Heart right ventricle (tissue), 16 donors: ENCODE measurements at regions not wholly inside any gene's neighbourhood (a gene's known extent, or its start where the extent isn't known, plus 50 kb on each side); places are given as distances from the start of the nearest gene placed in this dataset.
A peak's percentile ranks its signal among the peaks of the same experiment; 100 is the strongest.
"Not testable (repeated sequence)": the region's sequence is repeated elsewhere in the genome, so short reads cannot be mapped to it uniquely, and the experiment has no call there.

Source experiments
- ATAC-seq, 8 donors: fragments of 200-7000 bp; cut with Tn5 transposase; one replicate each; pipeline ENCODE4 v1.9.1; 2020; ENCODE audit warnings: mild to moderate bottlenecking in 8 of 8, moderate library complexity in 8 of 8, moderate number of reproducible peaks in 1 of 8
- DNase-seq, 2 donors: peaks; one replicate each; pipeline ENCODE4 v3.0.0-alpha.2; 2020
- H3K27ac ChIP-seq, 10 donors: fragments of 200-600 bp; sonication (generic) in 2 of 10; one replicate each; pipeline versions ENCODE4 v1.5.0 to v1.8.0; 2020 to 2022; ENCODE audit warnings: mild to moderate bottlenecking in 3 of 10
- H3K27me3 ChIP-seq, 7 donors: fragments of 200-600 bp; one replicate each; pipeline ENCODE4 v1.8.0; 2021 to 2022; ENCODE audit warnings: mild to moderate bottlenecking in 2 of 7
- H3K36me3 ChIP-seq, 9 donors: fragments of 200-600 bp; sonication (generic) in 1 of 9; one replicate each; pipeline versions ENCODE4 v1.5.0 to v1.8.0; 2020 to 2022; ENCODE audit warnings: mild to moderate bottlenecking in 2 of 9
- H3K4me1 ChIP-seq, 9 donors: fragments of 200-600 bp; sonication (generic) in 1 of 9; one replicate each; pipeline versions ENCODE4 v1.5.0 to v1.8.0; 2020 to 2022; ENCODE audit warnings: mild to moderate bottlenecking in 4 of 9
- H3K4me3 ChIP-seq, 10 donors: fragments of 200-600 bp; sonication (generic) in 2 of 10; one replicate each; pipeline versions ENCODE4 v1.5.0 to v1.8.0; 2020 to 2022; ENCODE audit warnings: mild to moderate bottlenecking in 7 of 10, moderate library complexity in 2 of 10
- H3K9me3 ChIP-seq, 11 donors: fragments of 200-600 bp in 10 of 11; sonication (generic) in 2 of 11; one replicate each; pipeline versions ENCODE4 v1.5.0 to v1.8.0; 2013 to 2022; ENCODE audit warnings: mild to moderate bottlenecking in 2 of 11, control low read depth in 1 of 11, moderate library complexity in 1 of 11
- WGBS, 2 donors: extraction: QIAGEN DNeasy Blood & Tissue Kit; methylation state at CpG; one replicate each; pipeline ENCODE4 v1.1.7; 2013; ENCODE audit warnings: inconsistent platforms in 1 of 2; 5-methylcytosine and 5-hydroxymethylcytosine counted together
- intact Hi-C, 10 donors: fragments of 100-400 bp; cut with DNase I; formaldehyde crosslinking; loops; one replicate each; pipeline versions ENCODE4 v1.11.1 to v1.14.2; 2022
- TF ChIP-seq, protein P1 (sequence below), 9 donors: fragments of 200-600 bp; sonication (generic) in 2 of 9; IDR thresholded peaks; one replicate each; pipeline versions ENCODE4 v1.5.0 to v1.8.0; 2021 to 2022; ENCODE audit warnings: antibody characterized with exemption in 9 of 9, mild to moderate bottlenecking in 5 of 9, moderate library complexity in 1 of 9
- donor health status: Arrhythmogenic right ventricular cardiomyopathy.
- donor health status: ischemic (EF 13 %, LVEDD 7.1; RV severe dilation, severe dysfunction).
- donor health status: healthy with polysubstance abuse.
- donor health status: DM: no; HTN: yes; CAD: no.
- donor health status: DM: no; HTN: no; CAD: no.
- donor health status: ischemic (EF 25% LVEDD 6.9; RV normal size, moderate dysfunction).
- donor health status: ischemic (EF 25% LVEDD 5.7; RV mildly dilated, moderate dysfunction).
- donor health status: healthy.
- donor health status: DM: yes; HTN: yes; CAD: no.
- donor health status: Ischemic cardiomyopathy.
- donor health status: ischemic (EF 35%, LVEDD 5.7; RV mildly dilated, moderate dysfunction).
- donor health status: nonischemic (EF 11% LVEDD 7.7; RV severe dilation, severe dysfunction).
- donor health status: DM: yes; HTN: yes; CAD: no.
- donor health status: PGD.
- donor health status: ischemic (EF 29% LVEDD 5.4; RV normal size, mild dysfunction).
- donor health status: nonischemic (EF 23%, LVEDD 6.1; RV moderate dilation, normal function).

DNA sequence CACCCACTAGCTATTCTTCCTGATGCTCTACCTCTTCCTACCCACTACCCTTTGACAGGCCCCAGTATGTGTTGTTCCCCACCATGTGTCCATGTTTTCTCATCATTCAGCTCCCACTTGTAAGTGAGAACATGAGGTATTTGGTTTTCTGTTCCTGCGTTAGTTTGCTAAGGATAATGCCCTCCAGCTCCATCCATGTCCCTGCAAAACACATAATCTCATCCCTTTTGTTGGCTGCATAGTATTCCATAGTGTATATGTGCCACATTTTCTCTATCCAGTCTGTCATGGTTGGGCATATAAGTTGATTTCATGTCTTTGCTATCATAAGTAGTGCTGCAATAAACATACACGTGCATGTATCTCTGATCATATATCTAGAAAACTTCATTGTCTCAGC lies 218.3 kb upstream of the STXBP5 start:
- Histone ChIP-seq H3K27me3 (no peaks in the 10 kb centered on the region), H3K27ac (no peak overlapping the region), H3K4me1 (peaks cover 0 to 3% (median 0%) of the 10 kb centered on the region in 9 donors), H3K4me3 (no peak overlapping the region), H3K9me3 (peaks cover 0 to 17% (median 0%) of the 10 kb centered on the region in 11 donors), H3K36me3 (no peaks in the 10 kb centered on the region)
- ATAC-seq (no peak), DNase-seq (no peak)
- WGBS, 2 donors, result 85 to 96% methylated on average over 2 of the region's 2 CpGs
- TF ChIP-seq, protein P1, sequence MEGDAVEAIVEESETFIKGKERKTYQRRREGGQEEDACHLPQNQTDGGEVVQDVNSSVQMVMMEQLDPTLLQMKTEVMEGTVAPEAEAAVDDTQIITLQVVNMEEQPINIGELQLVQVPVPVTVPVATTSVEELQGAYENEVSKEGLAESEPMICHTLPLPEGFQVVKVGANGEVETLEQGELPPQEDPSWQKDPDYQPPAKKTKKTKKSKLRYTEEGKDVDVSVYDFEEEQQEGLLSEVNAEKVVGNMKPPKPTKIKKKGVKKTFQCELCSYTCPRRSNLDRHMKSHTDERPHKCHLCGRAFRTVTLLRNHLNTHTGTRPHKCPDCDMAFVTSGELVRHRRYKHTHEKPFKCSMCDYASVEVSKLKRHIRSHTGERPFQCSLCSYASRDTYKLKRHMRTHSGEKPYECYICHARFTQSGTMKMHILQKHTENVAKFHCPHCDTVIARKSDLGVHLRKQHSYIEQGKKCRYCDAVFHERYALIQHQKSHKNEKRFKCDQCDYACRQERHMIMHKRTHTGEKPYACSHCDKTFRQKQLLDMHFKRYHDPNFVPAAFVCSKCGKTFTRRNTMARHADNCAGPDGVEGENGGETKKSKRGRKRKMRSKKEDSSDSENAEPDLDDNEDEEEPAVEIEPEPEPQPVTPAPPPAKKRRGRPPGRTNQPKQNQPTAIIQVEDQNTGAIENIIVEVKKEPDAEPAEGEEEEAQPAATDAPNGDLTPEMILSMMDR (IDR thresholded peaks at IDR 0.05), result no peak
- intact Hi-C loops, result no loop called here

DNA sequence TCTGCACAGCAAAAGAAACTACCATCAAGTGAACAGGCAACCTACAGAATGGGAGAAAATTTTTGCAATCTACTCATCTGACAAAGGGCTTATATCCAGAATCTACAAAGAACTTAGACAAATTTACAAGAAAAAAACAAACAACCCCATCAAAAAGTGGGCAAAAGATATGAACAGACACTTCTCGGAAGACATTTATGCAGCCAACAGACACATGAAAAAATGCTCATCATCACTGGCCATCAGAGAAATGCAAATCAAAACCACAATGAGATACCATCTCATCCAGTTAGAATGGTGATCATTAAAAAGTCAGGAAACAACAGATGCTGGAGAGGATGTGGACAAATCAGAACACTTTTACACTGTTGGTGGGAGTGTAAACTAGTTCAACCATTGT lies 216.3 kb upstream of the STXBP5 start:
- H3K27me3 ChIP-seq, H3K36me3 ChIP-seq, H3K4me1 ChIP-seq, H3K4me3 ChIP-seq, intact Hi-C loops, DNase-seq, H3K27ac ChIP-seq, ATAC-seq: not testable (repeated sequence)
- H3K9me3 ChIP-seq, result peaks cover 0 to 17% (median 0%) of the 10 kb centered on the region in 11 donors
- 97 to 100% methylated on average over 1 of the region's 1 CpG for WGBS, 2 donors

DNA sequence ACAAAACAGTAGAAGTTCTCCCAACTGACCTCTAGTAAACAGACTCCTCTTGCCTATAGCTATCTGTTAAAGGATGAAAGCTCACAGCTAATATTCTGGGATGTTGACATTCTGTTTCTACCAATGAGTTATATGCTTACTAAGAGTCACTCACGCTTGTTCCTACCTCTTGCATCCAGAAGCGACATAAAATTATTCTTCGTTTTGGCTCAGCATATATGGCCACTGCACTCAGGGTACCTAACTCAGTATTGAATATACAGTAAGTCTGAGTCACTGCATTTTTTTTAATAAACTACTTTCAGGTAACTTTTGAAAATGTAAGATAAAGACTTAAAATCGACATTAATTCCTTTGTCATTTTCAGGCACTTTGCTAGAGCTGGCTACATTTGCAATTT lies 214.4 kb upstream of the STXBP5 start:
- Histone ChIP-seq H3K9me3 (peaks cover 0 to 29% (median 0%) of the 10 kb centered on the region in 11 donors), H3K27me3 (no peaks in the 10 kb centered on the region), H3K4me3 (no peak overlapping the region), H3K27ac (no peak overlapping the region), H3K4me1 (peaks cover 0 to 6% (median 0%) of the 10 kb centered on the region in 9 donors), H3K36me3 (no peaks in the 10 kb centered on the region)
- DNase-seq (no peak), ATAC-seq (no peak)
- TF ChIP-seq, protein P1 (IDR thresholded peaks at IDR 0.05), result no peak
- intact Hi-C loops, result no loop called here
- WGBS, 2 donors, result 88% methylated on average over 4 of the region's 4 CpGs

GRCh38 chr6:146990284-146990683 lies 213.9 kb upstream of the STXBP5 start:
- Histone ChIP-seq H3K36me3 (no peaks in the 10 kb centered on the region), H3K4me1 (peaks cover 0 to 6% (median 0%) of the 10 kb centered on the region in 9 donors), H3K9me3 (peaks cover 0 to 29% (median 0%) of the 10 kb centered on the region in 11 donors), H3K27me3 (no peaks in the 10 kb centered on the region), H3K4me3 (no peak overlapping the region), H3K27ac (no peak overlapping the region)
- TF ChIP-seq, protein P1 (IDR thresholded peaks at IDR 0.05), result no peak
- no peak for ATAC-seq
- whole genome bisulfite sequencing, 2 donors, result 45 to 46% methylated on average over 2 of the region's 2 CpGs
- no peak for DNase-seq
- intact Hi-C loops, result no loop called here

DNA sequence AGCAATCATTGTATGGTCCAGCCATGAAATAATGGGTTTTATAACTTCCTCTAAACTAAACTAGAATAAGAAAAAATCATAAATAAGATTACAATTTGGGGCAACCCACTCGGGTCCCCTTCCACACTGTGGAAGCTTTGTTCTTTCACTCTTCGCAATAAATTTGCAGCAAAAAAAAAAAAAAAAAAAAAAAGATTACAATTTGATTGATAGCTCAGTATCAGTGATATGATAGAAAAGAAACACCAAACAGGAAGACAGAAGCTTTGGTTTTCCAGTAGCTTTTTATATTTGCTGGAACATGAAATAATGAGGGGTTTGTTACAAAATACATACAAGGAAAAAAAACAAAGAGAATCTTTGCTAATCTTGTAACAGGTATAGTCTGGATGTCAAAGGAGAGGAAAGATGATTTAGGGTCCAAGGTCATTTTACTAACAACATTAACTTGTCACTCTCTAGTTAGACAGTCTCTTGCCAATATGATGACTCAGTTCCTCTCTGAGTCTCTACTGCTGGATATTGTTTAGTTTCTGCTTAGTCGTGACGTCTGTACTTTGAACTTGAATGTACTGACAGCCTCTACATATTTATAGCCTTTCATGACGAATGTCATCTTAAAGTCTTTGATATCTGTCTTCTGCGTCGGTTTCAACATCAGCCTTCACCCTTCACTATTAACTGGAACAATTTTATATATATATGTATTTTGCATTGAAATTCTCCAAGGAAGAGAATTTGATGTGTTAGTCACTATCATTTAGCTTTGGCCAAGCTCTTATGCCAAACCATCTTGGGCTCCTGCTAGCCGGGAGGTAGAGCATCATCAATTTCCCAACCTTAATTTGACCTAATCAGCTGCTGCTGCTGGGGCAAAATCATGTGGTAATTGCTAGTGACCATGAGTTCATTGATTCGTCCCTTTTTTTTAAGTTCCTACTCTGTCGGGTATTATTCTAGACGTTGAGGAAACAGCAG lies 213.1 kb upstream of the STXBP5 start:
- Histone ChIP-seq H3K36me3 (no peaks in the 10 kb centered on the region), H3K4me3 (no peak overlapping the region), H3K27ac (no peak overlapping the region), H3K4me1 (peaks cover 0 to 6% (median 0%) of the 10 kb centered on the region in 9 donors), H3K27me3 (no peaks in the 10 kb centered on the region), H3K9me3 (peaks cover 0 to 29% (median 0%) of the 10 kb centered on the region in 11 donors)
- ATAC-seq (peak in 1 of 8 donors; percentile 45), DNase-seq (no peak)
- intact Hi-C loops, result no loop called here
- 60% methylated on average over 11 of the region's 11 CpGs for WGBS, 2 donors
- TF ChIP-seq, protein P1 (IDR thresholded peaks at IDR 0.05), result no peak
